ENCODE measurements at regions not wholly inside any gene's neighbourhood (a gene's known extent, or its start where the extent isn't known, plus 50 kb on each side); places are given as distances from the start of the nearest gene placed in this dataset.

GRCh38 chr12:65715961-65716360, 108.3 kb upstream of the HMGA2 start (continued):
- no peak for TF ChIP-seq ZMIZ1 (IDR thresholded peaks at IDR 0.05; ENCODE audit: low read depth in 2 of 2, low read length in 2 of 2)
- TF ChIP-seq ZC3H4 (CRISPR knock-in tag; IDR thresholded peaks at IDR 0.05; ENCODE audit: borderline replicate concordance): no peak
- TF ChIP-seq XRCC5 (IDR thresholded peaks at IDR 0.05; ENCODE audit: low read depth, low read length): no peak
- no peak for TF ChIP-seq THRAP3 (IDR thresholded peaks at IDR 0.05; ENCODE audit: borderline replicate concordance)
- no peak for TF ChIP-seq SRSF3 (IDR thresholded peaks at IDR 0.05; ENCODE audit: insufficient read depth, low read length)
- no peak for TF ChIP-seq NONO (IDR thresholded peaks at IDR 0.05; ENCODE audit: low read depth in 2 of 2, low read length in 1 of 2)
- no peak for TF ChIP-seq TEAD4 (IDR thresholded peaks at IDR 0.05; ENCODE audit: low read length)
- TF ChIP-seq TEAD4 (CRISPR knock-in tag; IDR thresholded peaks at IDR 0.05; ENCODE audit: borderline replicate concordance): no peak
